Panc1 (cell line): ENCODE measurements at regions not wholly inside any gene's neighbourhood (a gene's known extent, or its start where the extent isn't known, plus 50 kb on each side); places are given as distances from the start of the nearest gene placed in this dataset.
A peak's percentile ranks its signal among the peaks of the same experiment; 100 is the strongest.
"Not testable (repeated sequence)": the region's sequence is repeated elsewhere in the genome, so short reads cannot be mapped to it uniquely, and the experiment has no call there.

ENCODE experiments used
- ATAC-seq: fragments of 200-7000 bp; cut with Tn5 transposase; 2 replicates; pipeline ENCODE4 v1.9.1; 2020; ENCODE audit warnings: mild to moderate bottlenecking, moderate library complexity
- BruUV-seq: library from RNA; stranded (reverse); fragments of 400-500 nt; replicated peaks from 2 replicates; lab custom pipeline; 2021; lab: Mats Ljungman, UMichigan
- CTCF ChIA-PET: fragments of 300-600 bp; sonication (Branson Sonifier 250); formaldehyde crosslinking; loops from one replicate; lab custom pipeline; 2022; ENCODE audit warnings: antibody characterized with exemption; lab: Charles Lee
- POLR2A ChIA-PET: fragments of 300-600 bp; sonication (Branson Sonifier 250); formaldehyde crosslinking; loops from one replicate; lab custom pipeline; 2022; ENCODE audit warnings: antibody characterized with exemption; lab: Charles Lee
- DNase-seq: peaks from one replicate; pipeline ENCODE4 v3.0.0-alpha.2; 2010; ENCODE audit warnings: low read depth, low spot score
- H3K27ac ChIP-seq: 2 replicates; pipeline ENCODE4 v1.5.1; 2011; ENCODE audit warnings: mild to moderate bottlenecking, low read length, inconsistent platforms
- H3K27me3 ChIP-seq: fragments of 200-500 bp; sonication (Bioruptor generic); 2 replicates; pipeline ENCODE4 v1.6.0; 2014; ENCODE audit warnings: low read length, inconsistent platforms; ENCODE audit not compliant: control insufficient read depth, insufficient read depth
- H3K36me3 ChIP-seq: fragments of 200-500 bp; sonication (Bioruptor generic); 2 replicates; pipeline ENCODE4 v1.5.1; 2014; ENCODE audit warnings: inconsistent platforms, mild to moderate bottlenecking, low read length, moderate library complexity; ENCODE audit not compliant: control insufficient read depth, insufficient read depth
- H3K4me1 ChIP-seq: 2 replicates; pipeline ENCODE4 v1.5.1; 2011; ENCODE audit warnings: inconsistent platforms, mild to moderate bottlenecking, low read length, moderate library complexity; ENCODE audit not compliant: control insufficient read depth, insufficient read depth
- H3K4me3 ChIP-seq, 2 experiments: 2 replicates each; pipeline ENCODE4 v1.5.1; 2011 to 2012; ENCODE audit warnings: low read depth in 2 of 2, low read length in 2 of 2, mild to moderate bottlenecking in 2 of 2, inconsistent platforms in 1 of 2, moderate library complexity in 1 of 2
- H3K9me3 ChIP-seq: fragments of 200-500 bp; sonication (Bioruptor generic); 2 replicates; pipeline ENCODE4 v1.5.1; 2014; ENCODE audit warnings: low read depth, mild to moderate bottlenecking, inconsistent platforms, low read length, moderate library complexity; ENCODE audit not compliant: control insufficient read depth, insufficient read depth
- CTCF ChIP-seq: fragments of 450-650 bp; IDR thresholded peaks from 2 replicates; pipeline ENCODE4 v1.5.1; 2017; ENCODE audit warnings: mild to moderate bottlenecking
- POLR2AphosphoS5 ChIP-seq: IDR thresholded peaks from 2 replicates; pipeline ENCODE4 v1.6.1; 2012; ENCODE audit warnings: mild to moderate bottlenecking, low read depth, low read length, moderate library complexity
- REST ChIP-seq, 2 experiments: IDR thresholded peaks; 2 replicates each; pipeline ENCODE4 v1.6.1; 2011 to 2012; ENCODE audit warnings: low read depth in 2 of 2, control low read depth in 1 of 2, low read length in 1 of 2, mild to moderate bottlenecking in 1 of 2, moderate library complexity in 1 of 2; ENCODE audit not compliant: insufficient read depth in 1 of 2
- SIN3A ChIP-seq: IDR thresholded peaks from 2 replicates; pipeline ENCODE4 v1.6.1; 2012; ENCODE audit warnings: low read depth, mild to moderate bottlenecking, low read length, moderate library complexity, borderline replicate concordance; ENCODE audit not compliant: insufficient read depth
- TCF7L2 ChIP-seq: IDR thresholded peaks from 2 replicates; pipeline ENCODE4 v1.6.1; 2011; ENCODE audit warnings: mild to moderate bottlenecking, low read depth, low read length, inconsistent platforms
- in situ Hi-C: cut with HindIII; loops from 2 replicates; pipeline ENCODE4 v1.10.0; 2016; ENCODE audit warnings: low sequenced_read_pairs, low pct_unique_long_range_greater_than_20kb
- intact Hi-C: fragments of 100-400 bp; cut with micrococcal nuclease; formaldehyde crosslinking; loops from one replicate; pipeline ENCODE4 v1.10.0; 2022; ENCODE audit not compliant: unreplicated experiment

- H3K27ac ChIP-seq, BruUV-seq, H3K27me3 ChIP-seq, in situ Hi-C loops, H3K4me3 ChIP-seq, H3K4me1 ChIP-seq, H3K9me3 ChIP-seq, POLR2A ChIA-PET, CTCF ChIA-PET, DNase-seq, intact Hi-C loops, ATAC-seq, H3K36me3 ChIP-seq: not testable (repeated sequence)
These were observed 127.4 kb downstream of the COPRS start for GRCh38 chr17:31731585-31732154.

GRCh38 chr17:31731118-31731517, 127.9 kb downstream of the COPRS start:
- CTCF ChIA-PET: no interaction called here
- intact Hi-C loops: no loop called here

More at GRCh38 chr17:31731118-31731517, 127.9 kb downstream of the COPRS start:
- POLR2A ChIA-PET: no interaction called here
- peak overlapping the region; percentile 36; the same call in 1 of the 2 replicates for H3K27ac ChIP-seq
- H3K4me3 ChIP-seq: no peak overlapping the region
- no TSS peak for BruUV-seq
- H3K9me3 ChIP-seq: no peaks in the 10 kb centered on the region
- H3K36me3 ChIP-seq: no peaks in the 10 kb centered on the region
- DNase-seq: no peak
- no peak for TF ChIP-seq TCF7L2
- TF ChIP-seq POLR2AphosphoS5: no peak
- TF ChIP-seq REST (IDR thresholded peaks at IDR 0.05; ENCODE audit: insufficient read depth in 1 of 2, low read depth in 2 of 2, low read length in 1 of 2): no peak
- no peak for TF ChIP-seq SIN3A
- TF ChIP-seq CTCF: no peak
- no peak for ATAC-seq
- H3K27me3 ChIP-seq: no peaks in the 10 kb centered on the region
- in situ Hi-C loops: no loop called here
- H3K4me1 ChIP-seq: no peaks in the 10 kb centered on the region
